GM12865 (cell line): ENCODE measurements at regions not wholly inside any gene's neighbourhood (a gene's known extent, or its start where the extent isn't known, plus 50 kb on each side); places are given as distances from the start of the nearest gene placed in this dataset.

Source experiments
- DNase-seq: peaks from one replicate; pipeline ENCODE4 v3.0.0; 2010; ENCODE audit warnings: low read depth
- H3K4me3 ChIP-seq: 2 replicates; pipeline ENCODE4 v1.5.1; 2011; ENCODE audit warnings: mild to moderate bottlenecking, low read depth, low read length, control low read depth
- CTCF ChIP-seq: IDR thresholded peaks from 2 replicates; pipeline ENCODE4 v1.5.1; 2011; ENCODE audit warnings: low read length, control low read depth, low read depth, inconsistent platforms; ENCODE audit not compliant: insufficient read depth; ENCODE audit errors: missing control alignments

- TF ChIP-seq CTCF = no peak
- H3K4me3 ChIP-seq = no peak overlapping the region
- DNase-seq = no peak
These were observed 471.2 kb downstream of the TAF11L14 start for GRCh38 chr5:18105449-18105848.

GRCh38 chr5:18111906-18112465, 477.7 kb downstream of the TAF11L14 start:
- H3K4me3 ChIP-seq = no peak overlapping the region
- no peak for TF ChIP-seq CTCF
- no peak for DNase-seq

GRCh38 chr5:18113721-18114120, 479.5 kb downstream of the TAF11L14 start:
- no peak overlapping the region for H3K4me3 ChIP-seq
- DNase-seq = no peak
- TF ChIP-seq CTCF = no peak

GRCh38 chr5:18114151-18114757, 480.0 kb downstream of the TAF11L14 start:
- no peak for TF ChIP-seq CTCF
- H3K4me3 ChIP-seq = no peak overlapping the region
- no peak for DNase-seq

GRCh38 chr5:18117968-18118367, 483.7 kb downstream of the TAF11L14 start:
- no peak for DNase-seq
- no peak for TF ChIP-seq CTCF
- no peak overlapping the region for H3K4me3 ChIP-seq

- no peak for DNase-seq
- H3K4me3 ChIP-seq = no peak overlapping the region
These were observed 485.0 kb downstream of the TAF11L14 start for GRCh38 chr5:18119156-18119785.

More at GRCh38 chr5:18119156-18119785, 485.0 kb downstream of the TAF11L14 start:
- TF ChIP-seq CTCF = no peak
